AG04450 (cell line): ENCODE measurements at regions not wholly inside any gene's neighbourhood (a gene's known extent, or its start where the extent isn't known, plus 50 kb on each side); places are given as distances from the start of the nearest gene placed in this dataset.
A peak's percentile ranks its signal among the peaks of the same experiment; 100 is the strongest.

Experiments used
- CTCF ChIA-PET: fragments of 300-600, 350-600 bp; formaldehyde crosslinking; extraction: SDS; loops from one replicate; lab custom pipeline; 2022; ENCODE audit warnings: antibody characterized with exemption, inconsistent platforms; lab: Charles Lee
- POLR2A ChIA-PET: fragments of 350-600 bp; formaldehyde crosslinking; extraction: SDS; loops from one replicate; lab custom pipeline; 2021; ENCODE audit warnings: antibody characterized with exemption, inconsistent platforms; lab: Yijun Ruan, JAX
- DNase-seq: peaks from one replicate; pipeline ENCODE4 v3.0.0-alpha.2; 2011; ENCODE audit warnings: low read depth, low spot score
- H3K27ac ChIP-seq: one replicate; pipeline ENCODE4 v1.5.1; 2012; ENCODE audit warnings: low read depth, low read length, control low read depth
- H3K27me3 ChIP-seq: one replicate; pipeline ENCODE4 v1.6.0; 2012; ENCODE audit warnings: low read length; ENCODE audit not compliant: control insufficient read depth, insufficient read depth
- H3K4me3 ChIP-seq: 2 replicates; pipeline ENCODE4 v1.5.1; 2011; ENCODE audit warnings: mild to moderate bottlenecking, low read depth, low read length, control low read depth
- H3K9me3 ChIP-seq: 2 replicates; pipeline ENCODE4 v1.5.1; 2012; ENCODE audit warnings: low read length; ENCODE audit not compliant: control insufficient read depth, insufficient read depth
- TF ChIP-seq, protein P1 (sequence below): IDR thresholded peaks from 2 replicates; pipeline ENCODE4 v1.5.1; 2011; ENCODE audit warnings: low read depth, low read length, control low read depth, inconsistent platforms

GRCh38 chr13:50611117-50611781, 232.2 kb downstream of the DLEU7 start:
- Histone ChIP-seq H3K4me3 (no peak overlapping the region), H3K9me3 (no peaks in the 10 kb centered on the region), H3K27ac (no peak overlapping the region), H3K27me3 (peaks cover 37% of the 10 kb centered on the region)
- CTCF ChIA-PET: no interaction called here
- POLR2A ChIA-PET: no interaction called here
- TF ChIP-seq, protein P1, sequence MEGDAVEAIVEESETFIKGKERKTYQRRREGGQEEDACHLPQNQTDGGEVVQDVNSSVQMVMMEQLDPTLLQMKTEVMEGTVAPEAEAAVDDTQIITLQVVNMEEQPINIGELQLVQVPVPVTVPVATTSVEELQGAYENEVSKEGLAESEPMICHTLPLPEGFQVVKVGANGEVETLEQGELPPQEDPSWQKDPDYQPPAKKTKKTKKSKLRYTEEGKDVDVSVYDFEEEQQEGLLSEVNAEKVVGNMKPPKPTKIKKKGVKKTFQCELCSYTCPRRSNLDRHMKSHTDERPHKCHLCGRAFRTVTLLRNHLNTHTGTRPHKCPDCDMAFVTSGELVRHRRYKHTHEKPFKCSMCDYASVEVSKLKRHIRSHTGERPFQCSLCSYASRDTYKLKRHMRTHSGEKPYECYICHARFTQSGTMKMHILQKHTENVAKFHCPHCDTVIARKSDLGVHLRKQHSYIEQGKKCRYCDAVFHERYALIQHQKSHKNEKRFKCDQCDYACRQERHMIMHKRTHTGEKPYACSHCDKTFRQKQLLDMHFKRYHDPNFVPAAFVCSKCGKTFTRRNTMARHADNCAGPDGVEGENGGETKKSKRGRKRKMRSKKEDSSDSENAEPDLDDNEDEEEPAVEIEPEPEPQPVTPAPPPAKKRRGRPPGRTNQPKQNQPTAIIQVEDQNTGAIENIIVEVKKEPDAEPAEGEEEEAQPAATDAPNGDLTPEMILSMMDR: no peak
- no peak for DNase-seq

DNA sequence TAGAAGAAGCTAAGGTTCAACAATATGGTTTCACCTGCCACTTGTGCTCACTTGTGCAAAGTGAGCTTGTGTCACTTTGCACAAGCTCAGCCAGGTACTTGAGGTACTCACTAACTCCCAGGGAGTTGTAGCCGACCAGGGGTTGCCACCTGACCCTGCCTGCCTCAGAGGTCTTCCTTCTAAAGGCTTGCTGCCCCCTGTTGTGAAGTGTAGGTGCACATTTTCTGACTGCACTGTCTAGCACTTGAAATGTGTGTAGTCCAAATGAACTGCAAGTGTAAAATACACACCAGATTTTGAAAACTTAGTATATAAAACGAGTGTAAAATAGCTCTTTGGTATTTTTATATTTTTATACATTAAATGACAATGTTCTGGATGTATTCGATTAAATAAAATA, 230.8 kb downstream of the DLEU7 start:
- H3K27me3 ChIP-seq: peaks cover 33% of the 10 kb centered on the region
- no peaks in the 10 kb centered on the region for H3K9me3 ChIP-seq
- ChIA-PET CTCF (interaction anchor here (1.3 kb wide), 1 partner anchor 528 kb away, joined by 4 read pairs; no protein-coding TSS in a partner anchor), POLR2A (no interaction called here)
- no peak overlapping the region for H3K27ac ChIP-seq
- H3K4me3 ChIP-seq: no peak overlapping the region
- no peak for DNase-seq
- TF ChIP-seq, protein P1: no peak

DNA sequence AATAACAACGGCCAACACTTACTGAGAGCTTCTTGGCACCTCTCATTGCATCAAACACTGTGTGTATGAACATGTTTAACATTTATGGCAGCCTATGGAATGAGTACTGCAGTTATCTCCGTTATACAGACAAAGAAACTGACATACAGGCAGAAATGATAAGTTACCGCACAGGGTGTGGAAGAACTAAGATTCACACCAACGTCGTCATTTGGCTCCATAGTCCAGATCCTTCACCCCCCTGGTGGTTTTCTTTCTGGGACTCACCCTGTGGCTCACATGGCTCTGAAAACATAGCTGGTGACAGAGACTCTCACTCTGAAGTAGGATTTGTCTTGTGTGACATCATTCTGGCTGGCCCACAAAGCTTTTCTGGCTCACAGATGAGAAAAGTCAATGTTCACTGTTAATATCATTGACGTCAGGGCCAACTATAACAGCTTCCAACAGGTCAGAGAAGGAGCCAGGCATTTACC, 230.1 kb downstream of the DLEU7 start:
- POLR2A ChIA-PET: no interaction called here
- Histone ChIP-seq H3K27ac (no peak overlapping the region), H3K4me3 (no peak overlapping the region), H3K9me3 (no peaks in the 10 kb centered on the region), H3K27me3 (peaks cover 26% of the 10 kb centered on the region)
- TF ChIP-seq, protein P1: no peak
- DNase-seq: no peak
- CTCF ChIA-PET: interaction anchor here (1.3 kb wide), 1 partner anchor 528 kb away, joined by 4 read pairs; no protein-coding TSS in a partner anchor

GRCh38 chr13:50615234-50615633, 228.3 kb downstream of the DLEU7 start:
- POLR2A ChIA-PET: no interaction called here
- no peak for DNase-seq
- Histone ChIP-seq H3K9me3 (no peaks in the 10 kb centered on the region), H3K4me3 (no peak overlapping the region), H3K27me3 (peaks cover 12% of the 10 kb centered on the region), H3K27ac (no peak overlapping the region)
- CTCF ChIA-PET: no interaction called here
- TF ChIP-seq, protein P1: no peak

DNA sequence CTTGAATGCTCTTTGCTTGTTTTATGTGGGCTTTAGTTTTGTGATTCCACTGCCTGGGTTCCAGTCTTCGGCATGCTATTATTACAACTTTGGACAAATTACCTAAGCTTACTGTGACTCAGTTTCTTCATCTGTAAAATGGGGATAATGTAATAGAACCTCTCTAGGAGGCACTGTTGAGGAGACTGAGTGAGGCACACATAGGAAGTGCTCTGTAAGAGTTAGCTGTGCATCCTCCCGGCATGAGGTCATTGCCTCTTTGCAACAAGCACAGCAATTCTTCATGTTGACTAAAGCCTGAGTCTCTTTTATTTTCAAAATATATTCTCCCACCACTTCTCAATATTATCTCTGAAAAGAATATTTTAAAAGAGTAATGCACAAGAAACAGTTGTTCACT, 227.4 kb downstream of the DLEU7 start:
- Histone ChIP-seq H3K4me3 (no peak overlapping the region), H3K27me3 (peaks cover 11% of the 10 kb centered on the region), H3K27ac (no peak overlapping the region), H3K9me3 (no peaks in the 10 kb centered on the region)
- CTCF ChIA-PET: interaction anchor here (1.1 kb wide), 1 partner anchor 72 kb away, joined by 3 read pairs; no protein-coding TSS in a partner anchor
- peak; percentile 26 for DNase-seq
- TF ChIP-seq, protein P1: no peak
- POLR2A ChIA-PET: no interaction called here
